ENCODE measurements at regions not wholly inside any gene's neighbourhood (a gene's known extent, or its start where the extent isn't known, plus 50 kb on each side); places are given as distances from the start of the nearest gene placed in this dataset.

GRCh38 chr4:189232274-189232673, 708.4 kb upstream of the FRG1 start:
- TF ChIP-seq POLR2A (IDR thresholded peaks at IDR 0.05; ENCODE audit: low read depth, low read length) (no peak), POLR2AphosphoS5 (IDR thresholded peaks at IDR 0.05; ENCODE audit: low read depth, low read length) (no peak)

Measured in GM12892 (cell line).